HG02938 (cell line): ENCODE measurements at regions not wholly inside any gene's neighbourhood (a gene's known extent, or its start where the extent isn't known, plus 50 kb on each side); places are given as distances from the start of the nearest gene placed in this dataset.
"Not testable (repeated sequence)": the region's sequence is repeated elsewhere in the genome, so short reads cannot be mapped to it uniquely, and the experiment has no call there.

Experiments
- ATAC-seq: cut with Tn5 transposase; IDR thresholded peaks from one replicate; pipeline ENCODE4 v1.9.1; 2021; ENCODE audit warnings: mild to moderate bottlenecking, moderate library complexity; ENCODE audit not compliant: unreplicated experiment

- ATAC-seq = no peak
Observed at GRCh38 chr18:67805261-67805660, 288.7 kb upstream of the DSEL start.

GRCh38 chr18:67794521-67794920 is 278.0 kb upstream of the DSEL start:
- ATAC-seq = no peak

GRCh38 chr18:67790527-67790926 is 274.0 kb upstream of the DSEL start:
- no peak for ATAC-seq

- no peak for ATAC-seq
Observed at GRCh38 chr18:67789165-67789545, 272.6 kb upstream of the DSEL start.

GRCh38 chr18:67788310-67789164 is 272.0 kb upstream of the DSEL start:
- no peak for ATAC-seq

GRCh38 chr18:67783196-67783946 is 266.9 kb upstream of the DSEL start:
- ATAC-seq = no peak

- ATAC-seq = no peak
Observed at GRCh38 chr18:67778016-67778415, 261.5 kb upstream of the DSEL start.

- no peak for ATAC-seq
Observed at GRCh38 chr18:67776929-67777328, 260.4 kb upstream of the DSEL start.

- ATAC-seq = no peak
Observed at GRCh38 chr18:67771271-67771670, 254.8 kb upstream of the DSEL start.

GRCh38 chr18:67770520-67770919 is 254.0 kb upstream of the DSEL start:
- no peak for ATAC-seq

GRCh38 chr18:67766930-67767329 is 250.4 kb upstream of the DSEL start:
- ATAC-seq = peak; percentile 40

- ATAC-seq = not testable (repeated sequence)
Observed at GRCh38 chr18:67752211-67752610, 235.7 kb upstream of the DSEL start.

- ATAC-seq = no peak
Observed at GRCh38 chr18:67742954-67743353, 226.4 kb upstream of the DSEL start.

- ATAC-seq = no peak
Observed at GRCh38 chr18:67742525-67742924, 226.0 kb upstream of the DSEL start.

- no peak for ATAC-seq
Observed at GRCh38 chr18:67735506-67735905, 219.0 kb upstream of the DSEL start.

GRCh38 chr18:67733088-67733487 is 216.6 kb upstream of the DSEL start:
- ATAC-seq = no peak

GRCh38 chr18:67731851-67732250 is 215.3 kb upstream of the DSEL start:
- no peak for ATAC-seq

- ATAC-seq = no peak
Observed at GRCh38 chr18:67730886-67731285, 214.4 kb upstream of the DSEL start.

- ATAC-seq = no peak
Observed at GRCh38 chr18:67728364-67728763, 211.8 kb upstream of the DSEL start.

GRCh38 chr18:67726882-67727281 is 210.4 kb upstream of the DSEL start:
- no peak for ATAC-seq

GRCh38 chr18:67717800-67718199 is 201.3 kb upstream of the DSEL start:
- no peak for ATAC-seq

- no peak for ATAC-seq
Observed at GRCh38 chr18:67715567-67715966, 199.0 kb upstream of the DSEL start.
